CD4-positive, alpha-beta T cell (primary cell): ENCODE measurements at regions not wholly inside any gene's neighbourhood (a gene's known extent, or its start where the extent isn't known, plus 50 kb on each side); places are given as distances from the start of the nearest gene placed in this dataset.

Experiments
- ATAC-seq: fragments of 200-7000 bp; cut with Tn5 transposase; one replicate; pipeline ENCODE4 v1.10.0; 2022; ENCODE audit warnings: mild to moderate bottlenecking; ENCODE audit not compliant: poor library complexity
- CTCF ChIA-PET: fragments of 350-600 bp; sonication (Branson Sonifier 250); formaldehyde crosslinking; loops from one replicate; lab custom pipeline; 2021; ENCODE audit warnings: antibody characterized with exemption, inconsistent platforms; lab: Charles Lee
- POLR2A ChIA-PET: fragments of 350-600 bp; sonication (Branson Sonifier 250); formaldehyde crosslinking; loops from one replicate; lab custom pipeline; 2021; ENCODE audit warnings: antibody characterized with exemption, inconsistent platforms; lab: Charles Lee
- DNase-seq, 14 experiments: peaks; one replicate each; pipeline ENCODE4 v3.0.0-alpha.2; 2013 to 2020; ENCODE audit warnings: mixed read lengths in 2 of 14
- H3K27ac ChIP-seq, 2 donors: one replicate each; pipeline versions ENCODE4 v1.5.1 to v1.7.0; 2013; ENCODE audit warnings: low read length in 2 of 2, low read depth in 1 of 2, mild to moderate bottlenecking in 1 of 2
- H3K27me3 ChIP-seq, 2 experiments: 1 replicate in 1 of 2; 2 replicates in 1 of 2; pipeline versions ENCODE4 v1.6.1 to v1.7.0; 2013; ENCODE audit warnings: low read length in 2 of 2, control low read depth in 1 of 2, mild to moderate bottlenecking in 1 of 2, moderate library complexity in 1 of 2; ENCODE audit not compliant: insufficient read depth in 2 of 2, control insufficient read depth in 1 of 2
- H3K36me3 ChIP-seq: one replicate; pipeline ENCODE4 v1.6.1; 2013; ENCODE audit warnings: low read length, control low read depth; ENCODE audit not compliant: insufficient read depth
- H3K4me1 ChIP-seq: one replicate; pipeline ENCODE4 v1.6.1; 2013; ENCODE audit warnings: low read length, control low read depth; ENCODE audit not compliant: insufficient read depth
- H3K4me3 ChIP-seq: one replicate; pipeline ENCODE4 v1.5.1; 2013; ENCODE audit warnings: mild to moderate bottlenecking, low read length, moderate library complexity
- H3K9me3 ChIP-seq, 2 experiments: 1 replicate in 1 of 2; 2 replicates in 1 of 2; pipeline versions ENCODE4 v1.6.1 to v1.7.0; 2013; ENCODE audit warnings: low read length in 2 of 2, mild to moderate bottlenecking in 2 of 2, control low read depth in 1 of 2, moderate library complexity in 1 of 2; ENCODE audit not compliant: control insufficient read depth in 1 of 2, insufficient read depth in 1 of 2
- H3K27ac Mint-ChIP-seq: one replicate; pipeline ENCODE4 v1.8.0; 2020; ENCODE audit warnings: mixed read lengths
- H3K27me3 Mint-ChIP-seq: one replicate; pipeline ENCODE4 v1.8.0; 2021; ENCODE audit warnings: mixed read lengths
- H3K36me3 Mint-ChIP-seq: one replicate; pipeline ENCODE4 v1.8.0; 2021; ENCODE audit warnings: low read depth, mixed read lengths
- H3K4me1 Mint-ChIP-seq: one replicate; pipeline ENCODE4 v1.8.0; 2021; ENCODE audit warnings: low read depth, mixed read lengths
- H3K4me3 Mint-ChIP-seq: one replicate; pipeline ENCODE4 v1.8.0; 2020; ENCODE audit warnings: mild to moderate bottlenecking, mixed read lengths
- H3K9me3 Mint-ChIP-seq: one replicate; pipeline ENCODE4 v1.8.0; 2020; ENCODE audit warnings: mixed read lengths
- CTCF ChIP-seq: fragments of 200-600 bp; IDR thresholded peaks from one replicate; pipeline ENCODE4 v1.8.0; 2022; ENCODE audit warnings: antibody characterized with exemption, mild to moderate bottlenecking
- intact Hi-C, 2 experiments: fragments of 100-400 bp; cut with DNase I in 1 of 2; cut with micrococcal nuclease in 1 of 2; formaldehyde crosslinking; loops; one replicate each; pipeline versions ENCODE4 v1.15.1 to v1.9.0; 2023 to 2025; cut with DNase I, micrococcal nuclease

DNA sequence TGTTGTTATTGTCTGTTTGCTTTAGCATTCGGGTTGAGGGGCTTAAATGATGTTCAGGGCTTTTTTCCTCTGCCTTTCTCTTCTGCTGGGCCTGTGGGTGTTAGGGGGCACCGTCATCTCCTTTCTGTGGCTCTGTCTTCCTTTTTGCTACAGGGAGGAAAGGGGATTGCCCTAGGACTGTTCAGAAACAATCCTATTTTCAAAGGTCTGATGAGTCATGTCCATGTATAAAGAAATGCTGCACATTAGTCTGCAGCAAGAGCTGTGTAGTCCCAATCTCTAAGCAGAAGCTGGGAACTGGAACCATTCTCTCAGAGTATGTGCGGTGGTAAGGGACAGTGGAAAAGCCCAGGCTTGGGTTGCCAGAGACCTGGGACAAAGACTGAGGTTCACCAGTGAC lies 462.3 kb downstream of the OMA1 start:
- Mint-ChIP-seq H3K9me3 (no peaks in the 10 kb centered on the region), H3K4me1 (no peaks in the 10 kb centered on the region), H3K27ac (no peak overlapping the region), H3K4me3 (no peak overlapping the region), H3K27me3 (peaks cover 4% of the 10 kb centered on the region), H3K36me3 (no peaks in the 10 kb centered on the region)
- TF ChIP-seq CTCF, result no peak
- H3K27ac ChIP-seq, result no peak overlapping the region
- DNase-seq (no peak), ATAC-seq (no peak)
- H3K36me3 ChIP-seq, result no peaks in the 10 kb centered on the region
- ChIA-PET POLR2A (no interaction called here), CTCF (interaction anchor here (0.9 kb wide), 1 partner anchor 10 kb away, joined by 3 read pairs; no protein-coding TSS in a partner anchor)
- H3K9me3 ChIP-seq, result no peaks in the 10 kb centered on the region
- H3K27me3 ChIP-seq, result no peaks in the 10 kb centered on the region
- no peak overlapping the region for H3K4me3 ChIP-seq
- H3K4me1 ChIP-seq, result no peaks in the 10 kb centered on the region
- intact Hi-C loops, result no loop called here

DNA sequence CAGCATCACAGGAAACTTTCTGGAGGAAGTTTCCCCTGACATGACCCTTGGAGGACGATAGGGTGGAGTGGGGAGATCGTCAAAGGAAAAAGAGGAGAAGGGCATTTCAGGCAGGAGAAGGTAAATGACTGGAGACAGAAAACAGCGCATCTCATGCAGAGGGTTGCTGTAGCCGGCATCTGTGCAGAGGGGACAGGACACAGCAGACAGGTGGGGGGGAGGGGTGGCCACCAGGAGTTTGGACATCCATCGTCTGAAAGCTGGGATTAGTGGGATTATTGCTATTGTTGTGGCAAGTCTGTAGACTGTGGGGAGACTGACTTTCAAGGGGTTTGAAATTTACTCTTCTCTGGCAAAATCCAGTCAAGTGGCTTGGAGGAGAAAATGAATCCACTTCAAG lies 463.9 kb downstream of the OMA1 start:
- Mint-ChIP-seq H3K27ac (no peak overlapping the region), H3K9me3 (no peaks in the 10 kb centered on the region), H3K4me1 (no peaks in the 10 kb centered on the region), H3K27me3 (peaks cover 3% of the 10 kb centered on the region), H3K4me3 (no peak overlapping the region), H3K36me3 (no peaks in the 10 kb centered on the region)
- no peak overlapping the region for H3K4me3 ChIP-seq
- peaks cover 0 to 5% of the 10 kb centered on the region in 2 experiments for H3K27me3 ChIP-seq
- ChIA-PET CTCF (no interaction called here), POLR2A (no interaction called here)
- DNase-seq (no peak), ATAC-seq (no peak)
- H3K36me3 ChIP-seq, result no peaks in the 10 kb centered on the region
- H3K9me3 ChIP-seq, result no peaks in the 10 kb centered on the region
- TF ChIP-seq CTCF, result no peak
- intact Hi-C loops, result no loop called here
- no peaks in the 10 kb centered on the region for H3K4me1 ChIP-seq
- no peak overlapping the region for H3K27ac ChIP-seq

DNA sequence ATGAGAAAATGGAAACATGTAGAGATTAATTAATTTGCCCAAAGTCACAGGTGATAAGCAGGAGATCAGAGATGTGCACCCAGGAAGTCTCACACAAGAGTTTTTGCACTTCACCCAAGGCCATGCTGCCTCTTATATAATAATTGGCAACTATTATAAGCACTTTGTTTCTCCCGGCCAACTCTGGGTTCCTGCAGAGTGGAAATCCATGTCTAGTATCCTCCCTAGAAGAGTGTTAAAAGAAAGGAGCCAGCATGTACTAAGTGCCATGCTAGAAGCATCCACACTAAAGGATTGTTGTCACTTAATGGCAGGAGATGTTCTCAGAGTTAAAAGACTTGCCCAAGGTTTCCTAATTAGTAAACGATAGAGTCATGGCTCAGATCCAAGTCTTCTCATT lies 470.3 kb downstream of the OMA1 start:
- no peak for ATAC-seq
- Mint-ChIP-seq H3K4me1 (no peaks in the 10 kb centered on the region), H3K36me3 (no peaks in the 10 kb centered on the region), H3K27me3 (no peaks in the 10 kb centered on the region), H3K9me3 (no peaks in the 10 kb centered on the region), H3K27ac (no peak overlapping the region), H3K4me3 (no peak overlapping the region)
- peaks cover 0 to 5% of the 10 kb centered on the region in 2 experiments for H3K27me3 ChIP-seq
- TF ChIP-seq CTCF, result no peak
- no peaks in the 10 kb centered on the region for H3K36me3 ChIP-seq
- H3K4me3 ChIP-seq, result no peak overlapping the region
- intact Hi-C loops, result no loop called here
- ChIA-PET POLR2A (no interaction called here), CTCF (no interaction called here)
- H3K4me1 ChIP-seq, result no peaks in the 10 kb centered on the region
- no peak for DNase-seq
- no peak overlapping the region for H3K27ac ChIP-seq
- H3K9me3 ChIP-seq, result no peaks in the 10 kb centered on the region
